B cell (primary cell): ENCODE measurements at regions not wholly inside any gene's neighbourhood (a gene's known extent, or its start where the extent isn't known, plus 50 kb on each side); places are given as distances from the start of the nearest gene placed in this dataset.

ENCODE experiments used
- ATAC-seq: fragments of 200-7000 bp; cut with Tn5 transposase; one replicate; pipeline ENCODE4 v1.10.0; 2021; ENCODE audit warnings: low read depth, mild to moderate bottlenecking, moderate number of reproducible peaks, moderate library complexity
- CTCF ChIA-PET: fragments of 350-600 bp; sonication (Branson Sonifier 250); formaldehyde crosslinking; loops from one replicate; lab custom pipeline; 2021; ENCODE audit warnings: antibody characterized with exemption, inconsistent platforms; lab: Charles Lee
- POLR2A ChIA-PET: fragments of 350-600 bp; sonication (Branson Sonifier 250); formaldehyde crosslinking; loops from one replicate; lab custom pipeline; 2021; ENCODE audit warnings: antibody characterized with exemption; lab: Charles Lee
- DNase-seq: peaks from one replicate; pipeline ENCODE4 v3.0.0; 2013
- H2AFZ ChIP-seq: 2 replicates; pipeline ENCODE4 v1.6.1; 2012; ENCODE audit warnings: mild to moderate bottlenecking, low read depth, low read length; ENCODE audit not compliant: insufficient read depth, poor library complexity, severe bottlenecking
- H3K27ac ChIP-seq, 2 donors: 1 replicate in 1 of 2; 2 replicates in 1 of 2; pipeline ENCODE4 v1.5.1; 2012 to 2013; ENCODE audit warnings: low read length in 2 of 2, mild to moderate bottlenecking in 2 of 2, moderate library complexity in 1 of 2
- H3K27me3 ChIP-seq, 4 experiments: fragments of 200-600 bp in 1 of 4; sonication (generic) in 1 of 4; replicated peaks in 1 of 4; 1 replicate in 2 of 4; 2 replicates in 2 of 4; pipeline versions ENCODE4 v1.6.1 to v1.7.0; 2013 to 2016; ENCODE audit warnings: low read length in 3 of 4, mild to moderate bottlenecking in 2 of 4, mixed read lengths in 1 of 4, moderate library complexity in 1 of 4; ENCODE audit not compliant: insufficient read depth in 4 of 4, control insufficient read depth in 3 of 4; ENCODE audit errors: control extremely low read depth in 1 of 4
- H3K36me3 ChIP-seq, 2 experiments: replicated peaks in 1 of 2; 1 replicate in 1 of 2; 2 replicates in 1 of 2; pipeline versions ENCODE4 v1.6.1 to v1.7.1; 2013; ENCODE audit warnings: low read length in 1 of 2; ENCODE audit not compliant: insufficient read depth in 2 of 2, control insufficient read depth in 1 of 2; ENCODE audit errors: control extremely low read depth in 1 of 2, extremely low read depth in 1 of 2
- H3K4me1 ChIP-seq, 2 donors: fragments of 200-600 bp in 1 of 2; sonication (generic) in 1 of 2; 1 replicate in 1 of 2; 2 replicates in 1 of 2; pipeline versions ENCODE4 v1.5.1 to v1.6.1; 2013 to 2017; ENCODE audit warnings: low read length in 2 of 2; ENCODE audit not compliant: control insufficient read depth in 2 of 2, insufficient read depth in 2 of 2
- H3K4me2 ChIP-seq: replicated peaks from 2 replicates; pipeline ENCODE3; 2012; ENCODE audit warnings: mild to moderate bottlenecking, low read depth, low read length; ENCODE audit not compliant: poor library complexity, severe bottlenecking
- H3K4me3 ChIP-seq, 5 experiments: fragments of 200-600 bp in 1 of 5; sonication (generic) in 1 of 5; 1 replicate in 3 of 5; 2 replicates in 2 of 5; pipeline versions ENCODE4 v1.5.1 to v1.7.0; 2011 to 2016; ENCODE audit warnings: low read length in 4 of 5, mild to moderate bottlenecking in 4 of 5, low read depth in 2 of 5, control low read depth in 1 of 5, moderate library complexity in 1 of 5; ENCODE audit not compliant: insufficient read depth in 1 of 5; ENCODE audit errors: control extremely low read depth in 1 of 5, extremely low read depth in 1 of 5
- H3K79me2 ChIP-seq: fragments of 200-600 bp; sonication (generic); one replicate; pipeline ENCODE4 v1.6.0; 2016; ENCODE audit warnings: low read length; ENCODE audit not compliant: control insufficient read depth, insufficient read depth
- H3K9ac ChIP-seq: fragments of 200-600 bp; sonication (generic); 2 replicates; pipeline ENCODE4 v1.6.1; 2017; ENCODE audit warnings: mild to moderate bottlenecking, low read length, moderate library complexity
- H3K9me3 ChIP-seq, 3 donors: one replicate each; pipeline versions ENCODE4 v1.6.1 to v1.7.1; 2013; ENCODE audit warnings: low read length in 2 of 3; ENCODE audit not compliant: control insufficient read depth in 2 of 3, insufficient read depth in 1 of 3; ENCODE audit errors: control extremely low read depth in 1 of 3
- H4K20me1 ChIP-seq: 2 replicates; pipeline ENCODE4 v1.6.0; 2012; ENCODE audit warnings: mild to moderate bottlenecking, low read length; ENCODE audit not compliant: insufficient read depth, control insufficient read depth, poor library complexity, severe bottlenecking
- H3K27ac Mint-ChIP-seq: one replicate; pipeline ENCODE4 v1.8.0; 2021; ENCODE audit warnings: mixed read lengths
- H3K27me3 Mint-ChIP-seq: one replicate; pipeline ENCODE4 v1.8.0; 2021; ENCODE audit warnings: mixed read lengths
- H3K4me1 Mint-ChIP-seq: one replicate; pipeline ENCODE4 v1.8.0; 2021; ENCODE audit warnings: mixed read lengths
- H3K4me3 Mint-ChIP-seq: one replicate; pipeline ENCODE4 v1.8.0; 2021; ENCODE audit warnings: mixed read lengths
- H3K9me3 Mint-ChIP-seq: one replicate; pipeline ENCODE4 v1.8.0; 2022; ENCODE audit warnings: mixed read lengths; ENCODE audit not compliant: insufficient read depth
- EZH2 ChIP-seq: IDR thresholded peaks from 2 replicates; pipeline ENCODE4 v1.6.1; 2012; ENCODE audit warnings: borderline replicate concordance, low read depth, mild to moderate bottlenecking, moderate library complexity, low read length; ENCODE audit not compliant: insufficient read depth, poor library complexity, severe bottlenecking
- WGBS: methylation state at CpG from one replicate; pipeline ENCODE4 v1.1.5; 2013; ENCODE audit warnings: missing lambda C conversion rate; ENCODE audit not compliant: insufficient coverage; 5-methylcytosine and 5-hydroxymethylcytosine counted together
- intact Hi-C: fragments of 100-400 bp; cut with micrococcal nuclease; formaldehyde crosslinking; loops from one replicate; pipeline ENCODE4 v1.10.0; 2022
- TF ChIP-seq, protein P1 (sequence below): fragments of 200-600 bp; IDR thresholded peaks from one replicate; pipeline ENCODE4 v1.8.0; 2022; ENCODE audit warnings: antibody characterized with exemption, mild to moderate bottlenecking

- POLR2A ChIA-PET = no interaction called here
- no peak for DNase-seq
- H3K27me3 Mint-ChIP-seq = no peaks in the 10 kb centered on the region
- Histone ChIP-seq H3K9ac (no peak overlapping the region), H3K27ac (no peak overlapping the region), H3K36me3 (no peaks in the 10 kb centered on the region), H2AFZ (no peak overlapping the region), H4K20me1 (no peaks in the 10 kb centered on the region), H3K4me3 (no peak overlapping the region), H3K4me1 (no peaks in the 10 kb centered on the region), H3K27me3 (no peaks in the 10 kb centered on the region), H3K9me3 (no peaks in the 10 kb centered on the region), H3K4me2 (no peak overlapping the region), H3K79me2 (no peaks in the 10 kb centered on the region)
- no peak overlapping the region for H3K27ac Mint-ChIP-seq
- no peak overlapping the region for H3K4me3 Mint-ChIP-seq
- no peaks in the 10 kb centered on the region for H3K4me1 Mint-ChIP-seq
- H3K9me3 Mint-ChIP-seq = peaks cover 2% of the 10 kb centered on the region
- intact Hi-C loops = no loop called here
- CTCF ChIA-PET = no interaction called here
- 57% methylated on average over 1 of the region's 3 CpGs for WGBS
- ATAC-seq = no peak
- TF ChIP-seq, protein P1, sequence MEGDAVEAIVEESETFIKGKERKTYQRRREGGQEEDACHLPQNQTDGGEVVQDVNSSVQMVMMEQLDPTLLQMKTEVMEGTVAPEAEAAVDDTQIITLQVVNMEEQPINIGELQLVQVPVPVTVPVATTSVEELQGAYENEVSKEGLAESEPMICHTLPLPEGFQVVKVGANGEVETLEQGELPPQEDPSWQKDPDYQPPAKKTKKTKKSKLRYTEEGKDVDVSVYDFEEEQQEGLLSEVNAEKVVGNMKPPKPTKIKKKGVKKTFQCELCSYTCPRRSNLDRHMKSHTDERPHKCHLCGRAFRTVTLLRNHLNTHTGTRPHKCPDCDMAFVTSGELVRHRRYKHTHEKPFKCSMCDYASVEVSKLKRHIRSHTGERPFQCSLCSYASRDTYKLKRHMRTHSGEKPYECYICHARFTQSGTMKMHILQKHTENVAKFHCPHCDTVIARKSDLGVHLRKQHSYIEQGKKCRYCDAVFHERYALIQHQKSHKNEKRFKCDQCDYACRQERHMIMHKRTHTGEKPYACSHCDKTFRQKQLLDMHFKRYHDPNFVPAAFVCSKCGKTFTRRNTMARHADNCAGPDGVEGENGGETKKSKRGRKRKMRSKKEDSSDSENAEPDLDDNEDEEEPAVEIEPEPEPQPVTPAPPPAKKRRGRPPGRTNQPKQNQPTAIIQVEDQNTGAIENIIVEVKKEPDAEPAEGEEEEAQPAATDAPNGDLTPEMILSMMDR = no peak
- no peak for TF ChIP-seq EZH2
Observed at GRCh38 chr3:6351752-6352151, 509.2 kb upstream of the GRM7 start.

GRCh38 chr3:6354653-6355052 is 506.3 kb upstream of the GRM7 start:
- H3K9me3 Mint-ChIP-seq = no peaks in the 10 kb centered on the region
- WGBS = no CpG with 5 or more reads among the region's 1 CpG
- no peak overlapping the region for H3K9ac ChIP-seq
- no peak overlapping the region for H3K27ac Mint-ChIP-seq
- no peaks in the 10 kb centered on the region for H3K4me1 ChIP-seq
- H3K79me2 ChIP-seq = no peaks in the 10 kb centered on the region
- no peak overlapping the region for H3K4me3 Mint-ChIP-seq
- intact Hi-C loops = no loop called here
- no peak overlapping the region for H2AFZ ChIP-seq
- ATAC-seq (no peak), DNase-seq (no peak)
- no peaks in the 10 kb centered on the region for H4K20me1 ChIP-seq
- POLR2A ChIA-PET = no interaction called here
- H3K4me1 Mint-ChIP-seq = no peaks in the 10 kb centered on the region
- no peaks in the 10 kb centered on the region for H3K27me3 Mint-ChIP-seq
- TF ChIP-seq, protein P1 = no peak
- no peak for TF ChIP-seq EZH2
- CTCF ChIA-PET = no interaction called here
- H3K4me3 ChIP-seq = no peak overlapping the region
- H3K27me3 ChIP-seq = no peaks in the 10 kb centered on the region
- H3K9me3 ChIP-seq = no peaks in the 10 kb centered on the region
- H3K36me3 ChIP-seq = no peaks in the 10 kb centered on the region
- no peak overlapping the region for H3K27ac ChIP-seq
- H3K4me2 ChIP-seq = no peak overlapping the region
